Right lobe of liver (tissue), 6 donors: ENCODE measurements at regions not wholly inside any gene's neighbourhood (a gene's known extent, or its start where the extent isn't known, plus 50 kb on each side); places are given as distances from the start of the nearest gene placed in this dataset.
A peak's percentile ranks its signal among the peaks of the same experiment; 100 is the strongest.

ENCODE experiments used
- ATAC-seq, 4 donors: fragments of 200-7000 bp; cut with Tn5 transposase; one replicate each; pipeline ENCODE4 v1.9.1; 2020; ENCODE audit warnings: mild to moderate bottlenecking in 4 of 4, moderate library complexity in 4 of 4
- DNase-seq, 3 donors: peaks; one replicate each; pipeline ENCODE4 v3.0.0-alpha.2; 2020
- H3K27ac ChIP-seq, 3 donors: fragments of 200-600 bp; one replicate each; pipeline ENCODE4 v1.8.0; 2022
- H3K27me3 ChIP-seq, 2 donors: fragments of 200-600 bp; one replicate each; pipeline ENCODE4 v1.8.0; 2022
- H3K36me3 ChIP-seq, 4 donors: fragments of 200-600 bp; sonication (generic) in 1 of 4; one replicate each; pipeline versions ENCODE4 v1.5.1 to v1.8.0; 2017 to 2022; ENCODE audit warnings: control low read depth in 1 of 4
- H3K4me1 ChIP-seq, 4 donors: fragments of 200-600 bp; sonication (generic) in 1 of 4; one replicate each; pipeline versions ENCODE4 v1.5.1 to v1.8.0; 2017 to 2022; ENCODE audit warnings: control low read depth in 1 of 4
- H3K4me3 ChIP-seq, 3 donors: fragments of 200-600 bp; one replicate each; pipeline ENCODE4 v1.8.0; 2022
- H3K9me3 ChIP-seq, 4 donors: fragments of 200-600 bp; sonication (generic) in 1 of 4; one replicate each; pipeline versions ENCODE4 v1.5.1 to v1.8.0; 2017 to 2022; ENCODE audit warnings: control low read depth in 1 of 4
- CTCF ChIP-seq, 4 donors: fragments of 200-600 bp in 3 of 4; fragments of 450-650 bp in 1 of 4; IDR thresholded peaks; one replicate each; pipeline versions ENCODE4 v1.5.1 to v1.8.0; 2016 to 2022; ENCODE audit warnings: antibody characterized with exemption in 4 of 4, mild to moderate bottlenecking in 2 of 4
- POLR2A ChIP-seq: fragments of 450-650 bp; IDR thresholded peaks from one replicate; pipeline ENCODE4 v1.6.1; 2017; ENCODE audit warnings: antibody characterized with exemption, mild to moderate bottlenecking
- WGBS: methylation state at CpG from one replicate; pipeline ENCODE4 v1.1.6; 2018; ENCODE audit warnings: low coverage, low lambda C conversion rate; ENCODE audit not compliant: insufficient coverage; ENCODE audit errors: missing lambda C conversion rate; 5-methylcytosine and 5-hydroxymethylcytosine counted together
- intact Hi-C, 2 donors: fragments of 100-400 bp; cut with DNase I; formaldehyde crosslinking; loops; one replicate each; pipeline versions ENCODE4 v1.11.2 to v1.14.1; 2022
- donor health status: DM: no; HTN: yes; CAD: no.
- donor health status: DM: no; HTN: no; CAD: no.
- donor health status: DM: no; HTN: no; CAD: no.
- donor health status: DM: no; HTN: yes; CAD: no.
- donor health status: DM: no; HTN: yes; CAD: no.

DNA sequence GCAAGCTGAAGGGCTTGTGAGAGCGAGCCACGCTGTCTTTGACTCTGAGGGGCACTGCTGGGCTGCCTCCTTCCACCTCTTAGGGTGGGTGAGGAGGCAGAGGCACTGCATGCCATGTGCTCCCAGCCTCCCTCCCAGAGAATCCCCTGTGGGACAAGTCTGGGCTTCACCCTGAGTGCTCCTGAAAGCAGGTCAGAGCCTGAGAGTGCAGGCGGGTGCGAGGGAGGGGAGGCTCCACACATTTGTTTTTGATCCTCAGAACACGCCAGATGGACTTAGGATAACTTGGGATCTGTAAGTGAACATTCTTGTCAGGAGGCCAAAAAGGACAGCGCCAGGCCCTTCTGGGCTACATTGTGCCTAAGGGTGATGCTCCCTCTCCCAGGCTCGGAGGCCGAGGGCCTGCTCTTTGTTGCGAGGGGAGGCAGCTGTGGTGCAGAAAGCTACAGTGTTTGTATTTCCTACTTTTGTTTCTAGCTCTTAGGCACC is 155.4 kb downstream of the TMX1 start:
- no peak for TF ChIP-seq CTCF (IDR thresholded peaks at IDR 0.05)
- no peak for TF ChIP-seq POLR2A

DNA sequence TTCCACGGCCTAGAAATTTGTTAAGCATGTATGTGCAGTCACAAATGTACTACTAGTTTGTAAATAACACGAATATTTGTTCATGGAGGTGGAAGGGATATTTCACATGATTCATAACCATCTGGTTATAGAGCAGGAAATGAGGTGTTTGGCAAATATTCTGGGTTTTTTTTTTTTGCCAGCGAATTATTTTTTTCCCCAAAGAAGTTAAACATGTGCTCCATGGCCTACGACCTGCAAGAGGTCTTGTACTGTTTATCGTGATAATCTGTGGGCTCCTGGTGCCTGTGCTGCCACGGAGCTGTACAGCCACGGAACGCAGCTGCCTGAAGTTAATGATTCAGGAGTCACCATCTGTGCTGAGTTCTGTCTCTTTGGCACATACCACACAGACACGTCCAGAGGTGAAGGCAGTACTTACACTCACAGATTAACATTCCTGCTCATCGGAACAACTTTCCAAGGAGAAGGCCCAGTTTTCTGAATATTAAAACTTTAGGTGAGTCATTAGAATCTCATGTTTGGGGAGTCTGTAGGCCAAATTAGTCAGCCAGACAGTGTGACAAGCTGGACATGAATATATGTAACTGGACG is 156.3 kb downstream of the TMX1 start:
- Histone ChIP-seq H3K9me3 (no peaks in the 10 kb centered on the region), H3K27me3 (no peaks in the 10 kb centered on the region), H3K4me1 (no peaks in the 10 kb centered on the region), H3K27ac (peak overlapping the region in 1 of 3 donors; percentile 26), H3K4me3 (no peak overlapping the region), H3K36me3 (no peaks in the 10 kb centered on the region)
- ATAC-seq (peak in 2 of 4 donors; percentile 34 to 79), DNase-seq (peak in 1 of 3 donors; percentile 26)
- intact Hi-C loops: no loop called here
- WGBS: 55% methylated on average over 7 of the region's 11 CpGs
- no peak for TF ChIP-seq POLR2A
- no peak for TF ChIP-seq CTCF (IDR thresholded peaks at IDR 0.05)

More for the DNA sequence above, 155.4 kb downstream of the TMX1 start:
- intact Hi-C loops: no loop called here
- ATAC-seq: no peak
- H3K4me1 ChIP-seq: no peaks in the 10 kb centered on the region
- no peak overlapping the region for H3K4me3 ChIP-seq
- no peak overlapping the region for H3K27ac ChIP-seq
- no peaks in the 10 kb centered on the region for H3K27me3 ChIP-seq
- H3K9me3 ChIP-seq: no peaks in the 10 kb centered on the region
- H3K36me3 ChIP-seq: no peaks in the 10 kb centered on the region
- 69% methylated on average over 6 of the region's 9 CpGs for WGBS
- no peak for DNase-seq

DNA sequence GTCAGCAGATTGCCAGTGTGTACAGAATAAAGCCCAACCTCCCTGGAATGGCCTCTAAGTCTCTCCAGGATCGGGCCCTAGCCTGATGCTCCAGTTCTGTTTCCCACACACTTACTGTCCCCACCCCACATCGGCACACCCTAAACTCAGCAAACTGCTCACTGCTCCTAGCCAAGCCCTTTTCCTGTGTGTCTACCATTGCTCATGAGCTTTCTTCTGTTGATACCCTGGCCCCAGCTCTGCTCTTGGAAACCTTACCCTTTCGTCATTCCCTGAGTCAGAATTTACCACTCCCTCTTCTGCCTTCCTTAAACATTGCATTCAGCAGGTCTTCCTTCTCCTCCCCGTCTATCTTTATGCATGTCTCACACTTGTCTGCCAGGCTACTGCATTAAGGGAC is 158.9 kb downstream of the TMX1 start:
- ATAC-seq (no peak), DNase-seq (no peak)
- Histone ChIP-seq H3K36me3 (no peaks in the 10 kb centered on the region), H3K4me3 (no peak overlapping the region), H3K27me3 (no peaks in the 10 kb centered on the region), H3K9me3 (no peaks in the 10 kb centered on the region), H3K4me1 (no peaks in the 10 kb centered on the region), H3K27ac (no peak overlapping the region)
- WGBS: 67% methylated on average over 4 of the region's 4 CpGs
- intact Hi-C loops: no loop called here
- no peak for TF ChIP-seq POLR2A
- no peak for TF ChIP-seq CTCF (IDR thresholded peaks at IDR 0.05)

DNA sequence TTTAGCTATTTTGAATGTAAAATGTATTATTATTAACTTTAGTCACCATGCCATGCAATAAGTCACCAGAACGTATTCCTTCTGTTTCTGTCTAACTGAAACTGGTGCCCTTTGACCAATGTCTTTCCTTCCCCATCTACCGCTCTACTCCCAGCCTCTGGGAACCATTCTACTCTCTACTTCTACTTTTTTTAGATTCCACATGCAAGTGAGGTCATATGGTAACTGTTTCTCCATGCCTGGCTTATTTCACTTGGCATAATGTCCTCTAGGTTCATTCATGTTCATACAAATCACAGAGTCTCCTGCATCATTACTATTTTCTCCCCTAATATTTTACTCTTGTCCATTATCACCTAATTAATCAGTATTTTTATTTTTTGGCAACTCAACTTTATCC is 160.1 kb downstream of the TMX1 start:
- Histone ChIP-seq H3K9me3 (no peaks in the 10 kb centered on the region), H3K4me1 (no peaks in the 10 kb centered on the region), H3K27ac (no peak overlapping the region), H3K4me3 (no peak overlapping the region), H3K36me3 (no peaks in the 10 kb centered on the region), H3K27me3 (no peaks in the 10 kb centered on the region)
- no peak for TF ChIP-seq CTCF (IDR thresholded peaks at IDR 0.05)
- TF ChIP-seq POLR2A: no peak
- intact Hi-C loops: no loop called here
- DNase-seq (no peak), ATAC-seq (no peak)
- WGBS: 74% methylated on average over 2 of the region's 2 CpGs
